ENCODE measurements at regions not wholly inside any gene's neighbourhood (a gene's known extent, or its start where the extent isn't known, plus 50 kb on each side); places are given as distances from the start of the nearest gene placed in this dataset.

GRCh38 chr17:77449373-77449907 is 308.7 kb downstream of the SEC14L1 start:
- no peak for DNase-seq

GRCh38 chr17:77449908-77450741 is 309.4 kb downstream of the SEC14L1 start:
- DNase-seq, result no peak

- no peak for DNase-seq
These were observed 310.0 kb downstream of the SEC14L1 start for GRCh38 chr17:77450742-77451244.

- DNase-seq, result peak; percentile 57 to 75 (median 65)
These were observed 310.6 kb downstream of the SEC14L1 start for GRCh38 chr17:77451245-77451893.

GRCh38 chr17:77451894-77452852 is 311.4 kb downstream of the SEC14L1 start:
- no peak for DNase-seq

GRCh38 chr17:77453613-77454241 is 313.0 kb downstream of the SEC14L1 start:
- DNase-seq, result peak in 2 of 5 donors; percentile 48 to 77

GRCh38 chr17:77454242-77455095 is 313.7 kb downstream of the SEC14L1 start:
- no peak for DNase-seq

- no peak for DNase-seq
These were observed 314.5 kb downstream of the SEC14L1 start for GRCh38 chr17:77455111-77455890.

- DNase-seq, result no peak
These were observed 315.1 kb downstream of the SEC14L1 start for GRCh38 chr17:77455891-77456260.

GRCh38 chr17:77456271-77456950 is 315.6 kb downstream of the SEC14L1 start:
- no peak for DNase-seq

GRCh38 chr17:77456951-77457548 is 316.3 kb downstream of the SEC14L1 start:
- DNase-seq, result no peak

- DNase-seq, result no peak
These were observed 316.9 kb downstream of the SEC14L1 start for GRCh38 chr17:77457572-77458201.

GRCh38 chr17:77458202-77459017 is 317.6 kb downstream of the SEC14L1 start:
- peak in 1 of 5 donors; percentile 55 for DNase-seq

- DNase-seq, result peak in 1 of 5 donors; percentile 38
These were observed 318.4 kb downstream of the SEC14L1 start for GRCh38 chr17:77459018-77459755.

GRCh38 chr17:77460514-77461046 is 319.8 kb downstream of the SEC14L1 start:
- peak in 1 of 5 donors; percentile 63 for DNase-seq

GRCh38 chr17:77461277-77462057 is 320.7 kb downstream of the SEC14L1 start:
- DNase-seq, result peak in 1 of 5 donors; percentile 45
